PC-3 (cell line): ENCODE measurements at regions not wholly inside any gene's neighbourhood (a gene's known extent, or its start where the extent isn't known, plus 50 kb on each side); places are given as distances from the start of the nearest gene placed in this dataset.

Experiments
- ATAC-seq: fragments of 200-7000 bp; cut with Tn5 transposase; 2 replicates; pipeline ENCODE4 v1.9.1; 2020; ENCODE audit warnings: mild to moderate bottlenecking, moderate library complexity
- BruUV-seq: library from RNA; stranded (reverse); fragments of 400-500 nt; replicated peaks from 2 replicates; lab custom pipeline; 2021; lab: Mats Ljungman, UMichigan
- CTCF ChIA-PET: fragments of 300-600 bp; sonication (Branson Sonifier 250); formaldehyde crosslinking; loops from one replicate; lab custom pipeline; 2022; ENCODE audit warnings: antibody characterized with exemption; lab: Charles Lee
- POLR2A ChIA-PET: fragments of 300-600 bp; sonication (Branson Sonifier 250); formaldehyde crosslinking; loops from one replicate; lab custom pipeline; 2022; ENCODE audit warnings: antibody characterized with exemption; ENCODE audit not compliant: unreplicated experiment; lab: Charles Lee
- DNase-seq: peaks from one replicate; pipeline ENCODE4 v3.0.0-alpha.2; 2015
- H2AFZ ChIP-seq: fragments of 300-600 bp; sonication (generic); 2 replicates; pipeline ENCODE4 v1.6.0; 2016; ENCODE audit warnings: antibody characterized with exemption, low read length
- H3F3A ChIP-seq: fragments of 300-600 bp; sonication (generic); one replicate; pipeline ENCODE4 v1.6.0; 2017; ENCODE audit warnings: antibody characterized with exemption, low read length, control low read depth, mild to moderate bottlenecking; ENCODE audit not compliant: unreplicated experiment
- H3K27ac ChIP-seq: fragments of 300-600 bp; sonication (generic); 2 replicates; pipeline ENCODE4 v1.5.1; 2016; ENCODE audit warnings: mild to moderate bottlenecking, low read length
- H3K27me3 ChIP-seq: fragments of 300-600 bp; sonication (generic); 2 replicates; pipeline ENCODE4 v1.6.1; 2016; ENCODE audit warnings: low read length, mixed read lengths
- H3K36me3 ChIP-seq: fragments of 300-600 bp; sonication (generic); 2 replicates; pipeline ENCODE4 v1.6.1; 2016; ENCODE audit warnings: low read depth, mixed run types, low read length, mixed read lengths
- H3K4me1 ChIP-seq: fragments of 300-600 bp; sonication (generic); 2 replicates; pipeline ENCODE4 v1.5.1; 2016; ENCODE audit warnings: low read length; ENCODE audit not compliant: insufficient read depth
- H3K4me2 ChIP-seq: fragments of 300-600 bp; sonication (generic); 2 replicates; pipeline ENCODE4 v1.6.0; 2016; ENCODE audit warnings: low read length
- H3K4me3 ChIP-seq: fragments of 300-600 bp; sonication (generic); 2 replicates; pipeline ENCODE4 v1.5.1; 2016; ENCODE audit warnings: mild to moderate bottlenecking, low read length, mixed read lengths
- H3K79me2 ChIP-seq: fragments of 300-600 bp; sonication (generic); 2 replicates; pipeline ENCODE4 v1.6.1; 2017; ENCODE audit warnings: low read length, mixed read lengths
- H3K9ac ChIP-seq: fragments of 300-600 bp; sonication (generic); 2 replicates; pipeline ENCODE4 v1.6.0; 2016; ENCODE audit warnings: mild to moderate bottlenecking, low read length
- H3K9me2 ChIP-seq: fragments of 300-600 bp; sonication (generic); replicated peaks from 2 replicates; pipeline ENCODE4 v1.6.1; 2016; ENCODE audit warnings: mixed run types, low read length, mixed read lengths
- H3K9me3 ChIP-seq: fragments of 300-600 bp; sonication (generic); 2 replicates; pipeline ENCODE4 v1.6.1; 2016; ENCODE audit warnings: low read length, mixed read lengths
- H4K20me1 ChIP-seq: fragments of 300-600 bp; sonication (generic); 2 replicates; pipeline ENCODE4 v1.6.1; 2016; ENCODE audit warnings: low read length, mixed read lengths
- CTCF ChIP-seq: fragments of 300-600 bp; sonication (generic); conservative IDR thresholded peaks from 2 replicates; pipeline ENCODE4 v1.5.1; 2017; ENCODE audit warnings: antibody characterized with exemption, low read depth, mild to moderate bottlenecking, low read length
- EZH2 ChIP-seq: fragments of 300-600 bp; sonication (generic); IDR thresholded peaks from one replicate; pipeline ENCODE4 v1.6.1; 2017; ENCODE audit warnings: antibody characterized with exemption, mild to moderate bottlenecking, low read length; ENCODE audit not compliant: unreplicated experiment
- EZH2phosphoT487 ChIP-seq: fragments of 300-600 bp; sonication (generic); IDR thresholded peaks from 2 replicates; pipeline ENCODE4 v1.6.1; 2018; ENCODE audit warnings: mild to moderate bottlenecking, antibody characterized with exemption, low read length, borderline replicate concordance
- intact Hi-C: fragments of 100-400 bp; cut with micrococcal nuclease; formaldehyde crosslinking; loops from 2 replicates; pipeline ENCODE4 v1.9.0; 2023

- CTCF ChIA-PET: no interaction called here
- Histone ChIP-seq H3K4me3 (no peak overlapping the region), H2AFZ (no peak overlapping the region), H3K79me2 (no peaks in the 10 kb centered on the region), H3K9me3 (no peaks in the 10 kb centered on the region), H3K27me3 (no peaks in the 10 kb centered on the region), H3K27ac (no peak overlapping the region), H3K36me3 (no peaks in the 10 kb centered on the region), H4K20me1 (no peaks in the 10 kb centered on the region), H3K9ac (no peak overlapping the region), H3K9me2 (no peaks in the 10 kb centered on the region), H3F3A (no peaks in the 10 kb centered on the region), H3K4me1 (peaks cover 4% of the 10 kb centered on the region; the same call in 1 of the 2 replicates), H3K4me2 (no peak overlapping the region)
- POLR2A ChIA-PET: no interaction called here
- intact Hi-C loops: no loop called here
- DNase-seq: no peak
- ATAC-seq: no peak
- TF ChIP-seq EZH2 (no peak), EZH2phosphoT487 (no peak), CTCF (no peak)
- BruUV-seq: no TSS peak
Measured at GRCh38 chr7:1359681-1360485, 99.4 kb downstream of the MICALL2 start.

- H3K4me1 ChIP-seq: peaks cover 4% of the 10 kb centered on the region; the same call in 1 of the 2 replicates
- H3K36me3 ChIP-seq: no peaks in the 10 kb centered on the region
- CTCF ChIA-PET: no interaction called here
- POLR2A ChIA-PET: no interaction called here
- H3K9me3 ChIP-seq: no peaks in the 10 kb centered on the region
- no peaks in the 10 kb centered on the region for H3K27me3 ChIP-seq
- BruUV-seq: no TSS peak
- no peak overlapping the region for H3K4me2 ChIP-seq
- intact Hi-C loops: no loop called here
- no peak for ATAC-seq
- no peak overlapping the region for H3K27ac ChIP-seq
- DNase-seq: no peak
- H2AFZ ChIP-seq: no peak overlapping the region
- no peaks in the 10 kb centered on the region for H3F3A ChIP-seq
- H3K9ac ChIP-seq: no peak overlapping the region
- TF ChIP-seq CTCF: no peak
- TF ChIP-seq EZH2: no peak
- no peak for TF ChIP-seq EZH2phosphoT487
- H3K9me2 ChIP-seq: no peaks in the 10 kb centered on the region
- no peaks in the 10 kb centered on the region for H3K79me2 ChIP-seq
- H4K20me1 ChIP-seq: no peaks in the 10 kb centered on the region
- H3K4me3 ChIP-seq: no peak overlapping the region
Measured at GRCh38 chr7:1360521-1360971, 98.7 kb downstream of the MICALL2 start.
